HCT116 (cell line): ENCODE measurements at regions not wholly inside any gene's neighbourhood (a gene's known extent, or its start where the extent isn't known, plus 50 kb on each side); places are given as distances from the start of the nearest gene placed in this dataset.

ENCODE experiments used
- ATAC-seq: fragments of 200-7000 bp; cut with Tn5 transposase; 2 replicates; pipeline ENCODE4 v1.9.1; 2020; ENCODE audit warnings: mild to moderate bottlenecking, moderate library complexity
- BruUV-seq: library from RNA; stranded (reverse); fragments of 400-500 nt; replicated peaks from 2 replicates; lab custom pipeline; 2021; lab: Mats Ljungman, UMichigan
- CTCF ChIA-PET: fragments of 300-600 bp; sonication (Branson Sonifier 250); formaldehyde crosslinking; loops from one replicate; lab custom pipeline; 2021; ENCODE audit warnings: antibody characterized with exemption; lab: Charles Lee
- POLR2A ChIA-PET: fragments of 300-600, 350-600 bp; sonication (Branson Sonifier 250); formaldehyde crosslinking; loops from one replicate; lab custom pipeline; 2021; ENCODE audit warnings: antibody characterized with exemption; lab: Charles Lee
- RAD21 ChIA-PET, 2 experiments: fragments of 300-600 bp; sonication (Branson Sonifier 250); formaldehyde crosslinking; loops; one replicate each; lab custom pipeline; 2023; ENCODE audit warnings: low total read pairs in 2 of 2; ENCODE audit not compliant: uncharacterized antibody in 2 of 2, unreplicated experiment in 2 of 2, low non-redundant PET in 1 of 2; lab: Charles Lee
- DNase-seq: peaks from one replicate; pipeline ENCODE4 v3.0.0-alpha.2; 2010; ENCODE audit warnings: low read depth, low spot score
- H2AFZ ChIP-seq: fragments of 200-600 bp; shearing (Covaris generic), sonication (generic); 2 replicates; pipeline ENCODE4 v1.6.1; 2017; ENCODE audit warnings: low read depth, mixed run types, mixed read lengths, antibody characterized with exemption, low read length; ENCODE audit not compliant: poor library complexity, severe bottlenecking
- H3K27ac ChIP-seq: 2 replicates; pipeline ENCODE4 v1.5.1; 2012; ENCODE audit warnings: low read depth, low read length
- H3K27me3 ChIP-seq: fragments of 200-600 bp; sonication (generic); 2 replicates; pipeline ENCODE4 v1.6.1; 2016; ENCODE audit warnings: mixed run types, low read length, mixed read lengths; ENCODE audit not compliant: insufficient read depth
- H3K36me3 ChIP-seq, 2 experiments: fragments of 200-500 bp in 1 of 2; fragments of 200-600 bp in 1 of 2; sonication (Bioruptor generic) in 1 of 2; sonication (generic) in 1 of 2; 2 replicates each; pipeline versions ENCODE4 v1.5.1 to v1.6.1; 2014 to 2016; ENCODE audit warnings: low read length in 2 of 2, inconsistent platforms in 1 of 2, mixed read lengths in 1 of 2, mixed run types in 1 of 2; ENCODE audit not compliant: insufficient read depth in 2 of 2, control insufficient read depth in 1 of 2
- H3K4me1 ChIP-seq, 2 experiments: fragments of 200-600 bp in 1 of 2; sonication (generic) in 1 of 2; 2 replicates each; pipeline versions ENCODE4 v1.5.1 to v1.6.1; 2012 to 2017; ENCODE audit warnings: low read length in 2 of 2, inconsistent platforms in 1 of 2, mild to moderate bottlenecking in 1 of 2, mixed read lengths in 1 of 2, mixed run types in 1 of 2, moderate library complexity in 1 of 2; ENCODE audit not compliant: insufficient read depth in 2 of 2, control insufficient read depth in 1 of 2
- H3K4me2 ChIP-seq: fragments of 200-600 bp; sonication (generic); 2 replicates; pipeline ENCODE4 v1.6.1; 2017; ENCODE audit warnings: mixed run types, low read length, mixed read lengths
- H3K4me3 ChIP-seq, 2 experiments: fragments of 200-600 bp in 1 of 2; sonication (generic) in 1 of 2; replicated peaks in 1 of 2; 2 replicates each; pipeline ENCODE4 v1.5.1; 2011 to 2016; ENCODE audit warnings: low read length in 2 of 2, control low read depth in 1 of 2, low read depth in 1 of 2, mild to moderate bottlenecking in 1 of 2, mixed read lengths in 1 of 2, mixed run types in 1 of 2
- H3K79me2 ChIP-seq: fragments of 200-600 bp; sonication (generic); 2 replicates; pipeline ENCODE4 v1.6.1; 2017; ENCODE audit warnings: mild to moderate bottlenecking, mixed run types, low read length, moderate library complexity, mixed read lengths; ENCODE audit not compliant: insufficient read depth
- H3K9ac ChIP-seq: fragments of 200-600 bp; sonication (generic); 2 replicates; pipeline ENCODE4 v1.6.1; 2016; ENCODE audit warnings: low read length, mixed read lengths
- H3K9me2 ChIP-seq: fragments of 200-600 bp; sonication (generic), shearing (Covaris generic); 2 replicates; pipeline ENCODE4 v1.6.1; 2017; ENCODE audit warnings: mixed run types, mild to moderate bottlenecking, moderate library complexity; ENCODE audit not compliant: insufficient read depth
- H3K9me3 ChIP-seq, 2 experiments: fragments of 200-500 bp in 1 of 2; fragments of 200-600 bp in 1 of 2; sonication (Bioruptor generic) in 1 of 2; sonication (generic) in 1 of 2; 2 replicates each; pipeline ENCODE4 v1.6.1; 2014 to 2017; ENCODE audit warnings: low read length in 2 of 2, mixed read lengths in 2 of 2, inconsistent platforms in 1 of 2, low read depth in 1 of 2, mild to moderate bottlenecking in 1 of 2, mixed run types in 1 of 2, moderate library complexity in 1 of 2; ENCODE audit not compliant: control insufficient read depth in 1 of 2, insufficient read depth in 1 of 2
- H4K20me1 ChIP-seq: fragments of 200-600 bp; sonication (generic), shearing (Covaris generic); 2 replicates; pipeline ENCODE4 v1.6.1; 2017; ENCODE audit warnings: mixed run types, mild to moderate bottlenecking, moderate library complexity; ENCODE audit not compliant: insufficient read depth
- ATF3 ChIP-seq: IDR thresholded peaks from 2 replicates; pipeline ENCODE4 v1.6.1; 2012
- CBX3 ChIP-seq: IDR thresholded peaks from 2 replicates; pipeline ENCODE4 v1.6.1; 2012; ENCODE audit warnings: low read depth
- CTCF ChIP-seq, 3 experiments: fragments of 200-600 bp in 1 of 3; sonication (generic) in 1 of 3; IDR thresholded peaks in 2 of 3; conservative IDR thresholded peaks in 1 of 3; 2 replicates each; pipeline ENCODE4 v1.5.1; 2012 to 2017; ENCODE audit warnings: low read depth in 2 of 3, low read length in 2 of 3, antibody characterized with exemption in 1 of 3, borderline replicate concordance in 1 of 3, control low read depth in 1 of 3, mild to moderate bottlenecking in 1 of 3, mixed read lengths in 1 of 3, mixed run types in 1 of 3, moderate library complexity in 1 of 3; ENCODE audit not compliant: insufficient read depth in 1 of 3
- ELF1 ChIP-seq: IDR thresholded peaks from 2 replicates; pipeline ENCODE4 v1.6.1; 2012; ENCODE audit warnings: low read depth, borderline replicate concordance
- EZH2 ChIP-seq: fragments of 200-600 bp; sonication (generic); IDR thresholded peaks from 2 replicates; pipeline ENCODE4 v1.6.1; 2017; ENCODE audit warnings: antibody characterized with exemption, mixed run types
- FOSL1 ChIP-seq: IDR thresholded peaks from 2 replicates; pipeline ENCODE4 v1.6.1; 2012; ENCODE audit warnings: low read depth
- JUND ChIP-seq: IDR thresholded peaks from 2 replicates; pipeline ENCODE4 v1.6.1; 2012
- POLR2A ChIP-seq: IDR thresholded peaks from 2 replicates; pipeline ENCODE4 v1.7.0; 2011; ENCODE audit warnings: borderline replicate concordance; ENCODE audit not compliant: insufficient read depth, insufficient read length; ENCODE audit errors: extremely low read depth
- REST ChIP-seq: IDR thresholded peaks from 2 replicates; pipeline ENCODE4 v1.6.1; 2012; ENCODE audit warnings: low read depth
- SIN3A ChIP-seq: IDR thresholded peaks from 2 replicates; pipeline ENCODE4 v1.6.1; 2012; ENCODE audit warnings: low read depth
- TCF7L2 ChIP-seq: IDR thresholded peaks from 2 replicates; pipeline ENCODE4 v1.7.0; 2011; ENCODE audit warnings: borderline replicate concordance, inconsistent platforms; ENCODE audit not compliant: insufficient read depth, insufficient read length; ENCODE audit errors: extremely low read depth
- intact Hi-C: fragments of 100-400 bp; cut with micrococcal nuclease; formaldehyde crosslinking; loops from 2 replicates; pipeline ENCODE4 v1.10.0; 2022

- intact Hi-C loops = no loop called here
- RAD21 ChIA-PET = no interaction called here
- Histone ChIP-seq H3K79me2 (no peaks in the 10 kb centered on the region), H3K4me1 (no peaks in the 10 kb centered on the region), H4K20me1 (no peaks in the 10 kb centered on the region), H3K27ac (no peak overlapping the region), H2AFZ (no peak overlapping the region), H3K4me3 (no peak overlapping the region), H3K4me2 (no peak overlapping the region), H3K9me3 (no peaks in the 10 kb centered on the region; a peak in 1 of 4 replicates), H3K36me3 (no peaks in the 10 kb centered on the region), H3K9me2 (no peaks in the 10 kb centered on the region), H3K9ac (no peak overlapping the region), H3K27me3 (no peaks in the 10 kb centered on the region)
- BruUV-seq = no TSS peak
- TF ChIP-seq CTCF (IDR thresholded peaks at IDR 0.05 in 2 of 3, conservative IDR thresholded peaks at IDR 0.05 in 1 of 3; ENCODE audit: borderline replicate concordance in 1 of 3, insufficient read depth in 1 of 3, low read depth in 2 of 3, low read length in 2 of 3) (no peak), EZH2 (no peak), JUND (no peak), FOSL1 (no peak), REST (no peak), CBX3 (no peak), ATF3 (no peak), ELF1 (no peak), TCF7L2 (no peak), POLR2A (no peak), SIN3A (no peak)
- POLR2A ChIA-PET = no interaction called here
- CTCF ChIA-PET = no interaction called here
- DNase-seq = no peak
- no peak for ATAC-seq
Observed at GRCh38 chr4:18917689-18918088, 896.1 kb upstream of the LCORL start.
